T-cell (primary cell): ENCODE measurements at regions not wholly inside any gene's neighbourhood (a gene's known extent, or its start where the extent isn't known, plus 50 kb on each side); places are given as distances from the start of the nearest gene placed in this dataset.

Experiments
- ATAC-seq, 4 experiments: fragments of 200-7000 bp in 3 of 4; fragments of 150-1000 bp in 1 of 4; cut with Tn5 transposase; replicated peaks in 1 of 4; 1 replicate in 3 of 4; 2 replicates in 1 of 4; pipeline ENCODE4 v1.10.0; 2021; ENCODE audit warnings: moderate library complexity in 3 of 4, mild to moderate bottlenecking in 2 of 4, moderate number of reproducible peaks in 1 of 4
- CTCF ChIA-PET, 2 donors: fragments of 300-600 bp; sonication (Branson Sonifier 250); formaldehyde crosslinking; loops; one replicate each; lab custom pipeline; 2022; ENCODE audit warnings: antibody characterized with exemption in 2 of 2; lab: Charles Lee
- POLR2A ChIA-PET, 2 donors: fragments of 300-600 bp; sonication (Branson Sonifier 250); formaldehyde crosslinking; loops; one replicate each; lab custom pipeline; 2022; ENCODE audit warnings: antibody characterized with exemption in 2 of 2; lab: Charles Lee
- DNase-seq, 35 experiments: peaks; one replicate each; pipeline versions ENCODE4 v3.0.0 to v3.0.0-alpha.2; 2013 to 2023
- H3K27ac ChIP-seq: one replicate; pipeline ENCODE4 v1.5.1; 2013; ENCODE audit warnings: low read length
- H3K27me3 ChIP-seq, 2 experiments: replicated peaks in 1 of 2; 1 replicate in 1 of 2; 2 replicates in 1 of 2; pipeline versions ENCODE4 v1.6.1 to v1.7.0; 2013; ENCODE audit warnings: low read length in 1 of 2, mixed read lengths in 1 of 2; ENCODE audit not compliant: control insufficient read depth in 2 of 2, insufficient read depth in 2 of 2; ENCODE audit errors: extremely low read depth in 1 of 2
- H3K36me3 ChIP-seq, 2 donors: 1 replicate in 1 of 2; 2 replicates in 1 of 2; pipeline versions ENCODE4 v1.6.1 to v1.7.0; 2013; ENCODE audit warnings: low read length in 1 of 2; ENCODE audit not compliant: control insufficient read depth in 2 of 2, insufficient read depth in 1 of 2; ENCODE audit errors: extremely low read depth in 1 of 2
- H3K4me1 ChIP-seq, 2 experiments: 1 replicate in 1 of 2; 2 replicates in 1 of 2; pipeline versions ENCODE4 v1.6.1 to v1.7.0; 2013; ENCODE audit warnings: low read length in 2 of 2, mixed read lengths in 1 of 2; ENCODE audit not compliant: insufficient read depth in 2 of 2, control insufficient read depth in 1 of 2; ENCODE audit errors: extremely low read depth in 1 of 2
- H3K4me3 ChIP-seq, 2 donors: 1 replicate in 1 of 2; 2 replicates in 1 of 2; pipeline versions ENCODE4 v1.5.1 to v1.7.0; 2013; ENCODE audit warnings: mild to moderate bottlenecking in 2 of 2, low read length in 1 of 2, moderate library complexity in 1 of 2; ENCODE audit not compliant: control insufficient read depth in 1 of 2; ENCODE audit errors: extremely low read depth in 1 of 2
- H3K9me3 ChIP-seq: 2 replicates; pipeline ENCODE4 v1.7.0; 2013
- H3K27ac Mint-ChIP-seq, 2 donors: one replicate each; pipeline ENCODE4 v1.8.0; 2020 to 2021; ENCODE audit warnings: mild to moderate bottlenecking in 2 of 2, mixed read lengths in 2 of 2
- H3K27me3 Mint-ChIP-seq, 2 donors: one replicate each; pipeline ENCODE4 v1.8.0; 2021 to 2022; ENCODE audit warnings: mixed read lengths in 2 of 2
- H3K36me3 Mint-ChIP-seq: one replicate; pipeline ENCODE4 v1.8.0; 2021; ENCODE audit warnings: mixed read lengths
- H3K4me1 Mint-ChIP-seq, 3 donors: one replicate each; pipeline ENCODE4 v1.8.0; 2020 to 2022; ENCODE audit warnings: mixed read lengths in 3 of 3, mild to moderate bottlenecking in 1 of 3
- H3K4me3 Mint-ChIP-seq, 3 donors: one replicate each; pipeline ENCODE4 v1.8.0; 2020 to 2022; ENCODE audit warnings: mild to moderate bottlenecking in 3 of 3, mixed read lengths in 3 of 3, moderate library complexity in 3 of 3
- H3K9me3 Mint-ChIP-seq, 3 donors: one replicate each; pipeline ENCODE4 v1.8.0; 2020 to 2022; ENCODE audit warnings: mixed read lengths in 3 of 3
- WGBS: methylation state at CpG from one replicate; pipeline ENCODE4 v1.1.5; 2013; ENCODE audit warnings: missing lambda C conversion rate; ENCODE audit not compliant: insufficient coverage; 5-methylcytosine and 5-hydroxymethylcytosine counted together

DNA sequence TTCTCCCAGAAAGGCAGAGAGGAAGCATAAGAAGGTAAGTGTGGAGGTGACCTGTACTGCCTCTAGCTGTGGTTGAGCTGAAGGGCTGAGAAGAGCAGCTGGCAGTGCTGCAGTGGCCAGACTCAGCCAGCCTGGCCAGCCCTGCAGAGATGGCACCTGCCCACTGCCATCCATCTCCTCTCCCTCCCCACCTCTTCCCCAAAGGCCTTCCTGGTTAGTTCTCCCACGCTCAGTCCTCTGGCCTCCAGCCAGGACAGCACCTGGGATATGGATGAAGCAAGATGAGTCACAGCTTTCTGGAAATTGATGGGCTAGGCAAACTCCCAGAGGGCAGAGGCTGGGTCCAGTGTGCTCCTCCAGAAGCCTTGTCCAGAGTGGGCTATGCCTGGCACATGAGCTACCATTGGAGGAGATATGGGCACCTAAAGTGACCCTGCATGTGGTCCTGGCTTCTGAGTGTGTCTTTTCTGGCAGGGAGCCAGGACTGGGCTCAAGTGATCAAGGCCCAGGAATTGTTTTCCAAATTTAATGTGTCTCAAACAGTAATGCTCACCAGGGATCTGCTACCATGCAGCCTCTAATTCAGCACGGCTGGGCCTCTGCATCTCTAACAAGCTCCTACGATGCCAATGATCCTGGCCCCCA lies 81.0 kb upstream of the CACUL1 start:
- ATAC-seq (no peak), DNase-seq (no peak)
- H3K4me3 ChIP-seq = no peak overlapping the region
- Mint-ChIP-seq H3K9me3 (no peaks in the 10 kb centered on the region), H3K27me3 (no peaks in the 10 kb centered on the region), H3K4me1 (peaks cover 10 to 16% (median 14%) of the 10 kb centered on the region in 3 donors), H3K4me3 (no peak overlapping the region), H3K36me3 (no peaks in the 10 kb centered on the region), H3K27ac (no peak overlapping the region)
- no peaks in the 10 kb centered on the region for H3K9me3 ChIP-seq
- WGBS = no CpG with 5 or more reads among the region's 3 CpGs
- CTCF ChIA-PET = no interaction called here
- H3K27me3 ChIP-seq = peaks cover 0 to 6% of the 10 kb centered on the region in 2 experiments
- POLR2A ChIA-PET = no interaction called here
- no peaks in the 10 kb centered on the region for H3K36me3 ChIP-seq
- peaks cover 0 to 3% of the 10 kb centered on the region in 2 experiments for H3K4me1 ChIP-seq
- no peak overlapping the region for H3K27ac ChIP-seq

DNA sequence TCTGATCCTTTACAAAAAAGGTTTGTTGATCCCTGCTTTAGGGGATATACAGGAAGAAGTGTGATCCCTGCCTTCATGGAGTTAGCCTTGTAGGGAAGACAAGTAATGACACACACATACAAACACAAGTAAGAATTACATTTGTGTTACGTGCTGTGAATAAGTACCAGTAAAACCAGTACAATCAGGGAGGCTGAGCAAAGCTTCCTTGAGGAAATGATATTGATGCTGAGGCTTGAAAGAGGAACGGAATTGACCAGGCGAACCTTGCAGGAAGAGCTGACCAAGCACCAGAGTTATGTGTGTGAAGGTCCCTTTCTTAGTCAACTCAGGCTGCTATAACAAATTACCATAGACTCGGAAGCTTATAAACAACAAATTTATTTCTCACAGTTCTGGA lies 83.6 kb upstream of the CACUL1 start:
- no peak overlapping the region for H3K27ac Mint-ChIP-seq
- no peak overlapping the region for H3K4me3 Mint-ChIP-seq
- H3K9me3 ChIP-seq = no peaks in the 10 kb centered on the region
- ChIA-PET POLR2A (no interaction called here), CTCF (no interaction called here)
- no peaks in the 10 kb centered on the region for H3K9me3 Mint-ChIP-seq
- H3K27me3 Mint-ChIP-seq = no peaks in the 10 kb centered on the region
- no peaks in the 10 kb centered on the region for H3K4me1 ChIP-seq
- H3K4me3 ChIP-seq = no peak overlapping the region
- H3K27ac ChIP-seq = no peak overlapping the region
- ATAC-seq = no peak
- DNase-seq = no peak
- H3K36me3 ChIP-seq = no peaks in the 10 kb centered on the region
- H3K27me3 ChIP-seq = peaks cover 0 to 6% of the 10 kb centered on the region in 2 experiments
- WGBS = no CpG with 5 or more reads among the region's 4 CpGs
- H3K4me1 Mint-ChIP-seq = peaks cover 3 to 7% (median 6%) of the 10 kb centered on the region in 3 donors
- no peaks in the 10 kb centered on the region for H3K36me3 Mint-ChIP-seq

DNA sequence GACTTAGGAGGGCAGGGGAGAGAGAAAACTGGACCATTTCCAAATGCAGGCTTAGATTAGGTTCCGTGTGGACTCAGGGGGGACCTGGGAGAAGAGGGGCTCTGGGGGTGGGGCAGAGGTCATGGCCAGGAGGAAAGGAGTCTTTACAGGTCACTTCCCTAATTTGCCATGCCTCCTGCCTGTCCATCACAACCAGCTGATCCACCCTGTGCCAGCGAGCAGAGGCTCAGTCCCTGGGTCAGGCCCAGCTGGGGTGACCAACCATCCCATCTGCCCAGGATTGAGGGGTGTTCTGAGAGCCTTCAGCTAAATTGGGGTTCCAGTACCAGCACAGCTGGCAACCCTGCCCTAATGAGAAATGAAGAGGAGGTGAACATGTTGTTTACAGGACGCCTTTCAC lies 84.6 kb upstream of the CACUL1 start:
- no peaks in the 10 kb centered on the region for H3K27me3 Mint-ChIP-seq

DNA sequence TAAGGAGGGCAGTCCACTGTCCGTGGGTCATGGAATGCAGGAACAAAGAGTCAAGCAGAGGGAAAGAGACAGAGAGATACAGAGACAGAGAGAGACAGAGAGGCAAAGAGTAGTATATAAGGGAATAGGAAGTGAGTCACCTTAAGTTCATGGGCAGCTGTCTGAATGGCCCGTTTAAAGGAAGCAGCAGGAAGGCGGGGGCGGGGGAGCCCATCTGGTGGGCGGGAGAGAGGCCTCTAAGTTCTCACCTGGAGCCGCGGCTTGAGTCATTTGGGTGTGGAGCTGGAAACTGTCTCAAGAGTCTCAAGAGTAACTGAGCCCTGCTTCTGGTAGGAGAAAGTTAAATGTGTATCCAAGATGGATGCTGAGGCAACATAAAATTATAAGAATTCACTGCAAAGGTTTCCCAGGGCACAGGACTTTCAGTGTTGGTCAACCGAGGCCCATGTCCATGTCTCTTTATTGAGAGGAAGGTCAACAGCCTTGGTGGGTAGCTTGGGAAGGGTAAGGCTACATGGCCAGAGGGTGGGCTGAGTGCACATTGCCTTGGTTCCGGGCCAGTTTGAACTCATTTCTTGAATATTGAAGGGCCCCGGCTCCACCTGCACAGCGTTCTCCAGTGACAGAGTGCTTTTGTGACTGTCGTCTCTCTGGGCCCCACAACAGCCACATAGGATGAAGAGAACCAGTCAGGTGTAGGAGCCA lies 85.5 kb upstream of the CACUL1 start:
- no peak for ATAC-seq
- Histone ChIP-seq H3K27ac (no peak overlapping the region), H3K4me1 (no peaks in the 10 kb centered on the region), H3K9me3 (no peaks in the 10 kb centered on the region), H3K4me3 (no peak overlapping the region), H3K27me3 (peaks cover 0 to 6% of the 10 kb centered on the region in 2 experiments), H3K36me3 (no peaks in the 10 kb centered on the region)
- WGBS = 74% methylated on average over 10 of the region's 12 CpGs
- no peak for DNase-seq
- ChIA-PET CTCF (interaction anchor here (0.6 kb wide), 2 partner anchors 13 to 225 kb away, joined by 3 read pairs; no protein-coding TSS in a partner anchor), POLR2A (no interaction called here)
- peaks cover 3 to 7% (median 6%) of the 10 kb centered on the region in 3 donors for H3K4me1 Mint-ChIP-seq
- no peaks in the 10 kb centered on the region for H3K36me3 Mint-ChIP-seq
- no peak overlapping the region for H3K4me3 Mint-ChIP-seq
- no peak overlapping the region for H3K27ac Mint-ChIP-seq
- H3K27me3 Mint-ChIP-seq = peaks cover 0 to 7% of the 10 kb centered on the region in 2 donors
- no peaks in the 10 kb centered on the region for H3K9me3 Mint-ChIP-seq

More for the DNA sequence above, 84.6 kb upstream of the CACUL1 start:
- Histone ChIP-seq H3K27me3 (peaks cover 0 to 6% of the 10 kb centered on the region in 2 experiments), H3K4me1 (no peaks in the 10 kb centered on the region), H3K36me3 (no peaks in the 10 kb centered on the region), H3K9me3 (no peaks in the 10 kb centered on the region), H3K27ac (no peak overlapping the region), H3K4me3 (no peak overlapping the region)
- no peak overlapping the region for H3K4me3 Mint-ChIP-seq
- no peaks in the 10 kb centered on the region for H3K36me3 Mint-ChIP-seq
- 89% methylated on average over 1 of the region's 3 CpGs for WGBS
- ATAC-seq (no peak), DNase-seq (no peak)
- H3K27ac Mint-ChIP-seq = no peak overlapping the region
- ChIA-PET CTCF (interaction anchor here in 1 of 2 donors (0.6 kb wide), 1 partner anchor 224 kb away, joined by 3 read pairs; no protein-coding TSS in a partner anchor), POLR2A (no interaction called here)
- H3K9me3 Mint-ChIP-seq = no peaks in the 10 kb centered on the region
- peaks cover 3 to 7% (median 6%) of the 10 kb centered on the region in 3 donors for H3K4me1 Mint-ChIP-seq

DNA sequence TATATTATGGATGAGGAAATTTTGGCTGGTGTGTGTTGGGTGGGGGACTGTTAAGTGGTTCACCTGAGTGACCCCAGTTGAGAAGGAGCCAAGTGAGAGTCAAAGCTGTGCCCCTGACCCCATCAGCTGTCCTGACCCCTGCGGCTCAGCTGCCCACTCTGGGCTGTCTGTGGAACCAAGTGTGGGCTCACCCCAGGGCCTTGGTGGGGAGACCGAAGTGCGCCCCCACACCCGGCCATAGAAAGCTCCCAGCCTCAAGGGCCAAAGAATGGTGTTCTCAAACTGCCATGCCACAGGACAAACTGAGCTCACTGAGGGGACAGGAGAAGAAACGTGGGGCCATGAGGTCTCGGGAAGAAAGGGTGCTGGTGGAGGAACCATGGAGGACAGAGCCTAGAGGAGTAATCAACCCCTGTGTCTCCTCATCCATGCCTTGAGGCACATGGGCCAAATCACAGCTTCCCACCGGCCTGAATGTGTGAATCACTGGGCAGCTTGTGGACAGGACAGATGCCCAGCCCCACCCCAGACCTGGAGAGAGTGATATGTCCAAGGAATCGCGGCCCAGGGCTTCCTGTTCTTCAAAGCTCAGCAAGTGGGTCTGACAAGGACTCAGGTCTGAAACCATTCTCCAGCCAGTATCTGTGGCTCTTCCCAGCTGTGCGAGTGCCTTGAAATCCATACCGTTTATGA lies 86.2 kb upstream of the CACUL1 start:
- Mint-ChIP-seq H3K4me3 (no peak overlapping the region), H3K4me1 (peaks cover 3 to 7% (median 6%) of the 10 kb centered on the region in 3 donors), H3K27me3 (peaks cover 3 to 10% of the 10 kb centered on the region in 2 donors), H3K36me3 (no peaks in the 10 kb centered on the region), H3K27ac (no peak overlapping the region), H3K9me3 (no peaks in the 10 kb centered on the region)
- Histone ChIP-seq H3K27me3 (peaks cover 0 to 6% of the 10 kb centered on the region in 2 experiments), H3K36me3 (no peaks in the 10 kb centered on the region), H3K4me3 (no peak overlapping the region), H3K4me1 (no peaks in the 10 kb centered on the region), H3K9me3 (no peaks in the 10 kb centered on the region), H3K27ac (no peak overlapping the region)
- 86% methylated on average over 8 of the region's 11 CpGs for WGBS
- ChIA-PET CTCF (interaction anchor here in 1 of 2 donors (0.6 kb wide), 1 partner anchor 14 kb away, joined by 3 read pairs; no protein-coding TSS in a partner anchor), POLR2A (interaction anchor here in 1 of 2 donors (0.7 kb wide), 1 partner anchor 56 kb away, joined by 3 read pairs; no protein-coding TSS in a partner anchor)
- no peak for ATAC-seq
- no peak for DNase-seq

DNA sequence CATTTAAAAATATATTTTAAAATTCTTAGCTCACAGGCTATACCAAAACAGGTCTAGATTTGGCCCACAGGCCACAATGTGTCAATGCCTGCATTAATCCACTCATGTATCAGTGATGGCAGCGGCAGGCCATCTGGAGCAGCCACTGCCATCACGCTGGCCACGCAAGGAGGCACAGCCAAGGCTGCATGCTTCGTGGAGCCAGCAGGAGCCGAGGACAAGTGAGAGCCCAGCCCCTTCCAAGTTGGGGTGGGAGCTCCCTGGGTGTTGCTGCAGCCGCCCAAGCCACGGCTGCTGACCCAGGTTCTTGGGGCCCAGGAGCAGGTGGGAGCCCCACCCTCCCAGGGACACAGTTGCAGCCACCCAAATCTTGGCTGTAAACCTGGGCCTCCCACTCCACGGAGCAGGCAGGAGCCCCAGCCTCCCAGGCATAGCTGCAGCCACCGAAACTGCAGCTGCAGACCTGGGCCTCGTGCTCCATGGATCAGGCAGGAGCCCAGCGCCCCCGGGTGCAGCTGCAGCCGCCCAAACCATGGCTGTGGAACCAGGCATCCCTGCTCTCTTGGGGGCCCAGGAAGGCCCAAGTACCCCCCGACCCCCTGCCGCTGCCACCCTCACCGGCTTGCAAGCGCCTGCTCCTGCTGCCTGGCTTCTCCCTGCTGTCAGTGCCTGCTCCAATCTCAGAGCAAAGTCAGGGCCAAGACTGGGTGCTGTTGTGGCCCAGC lies 87.3 kb upstream of the CACUL1 start:
- H3K36me3 Mint-ChIP-seq = no peaks in the 10 kb centered on the region
- 78% methylated on average over 16 of the region's 17 CpGs for WGBS
- no peak overlapping the region for H3K4me3 Mint-ChIP-seq
- no peak overlapping the region for H3K27ac ChIP-seq
- H3K36me3 ChIP-seq = no peaks in the 10 kb centered on the region
- ChIA-PET CTCF (no interaction called here), POLR2A (no interaction called here)
- peaks cover 6 to 13% of the 10 kb centered on the region in 2 donors for H3K27me3 Mint-ChIP-seq
- H3K9me3 Mint-ChIP-seq = no peaks in the 10 kb centered on the region
- no peaks in the 10 kb centered on the region for H3K4me1 ChIP-seq
- no peak for DNase-seq
- no peak overlapping the region for H3K4me3 ChIP-seq
- H3K9me3 ChIP-seq = no peaks in the 10 kb centered on the region
- H3K27ac Mint-ChIP-seq = no peak overlapping the region
- no peak for ATAC-seq
- peaks cover 3 to 7% (median 6%) of the 10 kb centered on the region in 3 donors for H3K4me1 Mint-ChIP-seq
- H3K27me3 ChIP-seq = peaks cover 0 to 3% of the 10 kb centered on the region in 2 experiments
